ENCODE measurements at regions not wholly inside any gene's neighbourhood (a gene's known extent, or its start where the extent isn't known, plus 50 kb on each side); places are given as distances from the start of the nearest gene placed in this dataset.

DNA sequence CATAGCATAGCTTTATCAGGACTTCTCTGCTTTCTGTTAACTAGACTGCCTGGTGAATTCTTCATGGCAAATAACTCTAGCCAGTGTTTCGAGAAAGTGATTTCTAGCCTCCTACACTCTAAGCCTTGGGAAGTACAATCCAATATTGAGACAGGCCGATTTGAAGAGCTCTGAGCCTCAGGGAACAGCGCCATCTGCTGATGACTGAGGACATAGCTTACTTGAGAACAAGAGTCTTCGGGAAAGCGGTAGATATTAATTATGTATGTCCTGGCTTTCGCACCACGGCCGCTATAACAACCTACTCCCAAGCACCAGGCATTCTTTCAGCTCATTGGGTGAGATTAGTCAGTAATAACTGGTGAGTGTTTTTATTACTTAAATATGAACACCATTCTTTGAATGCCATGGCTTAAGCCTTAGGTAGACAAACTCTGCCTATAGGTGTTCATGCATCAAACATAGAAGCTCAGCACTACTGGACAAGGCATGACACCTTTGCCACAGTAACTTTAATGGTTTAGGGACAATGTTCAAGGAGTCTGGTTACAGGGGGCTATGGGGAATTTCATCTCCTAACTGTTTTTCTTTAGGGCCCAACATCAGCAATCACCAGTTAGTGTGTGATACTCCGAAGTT is 518.6 kb downstream of the BMP2 start:
- Histone ChIP-seq H3K9ac (ENCODE audit: low read depth in 1 of 2, low read length in 2 of 2) (no peak overlapping the region), H3K4me3 (ENCODE audit: low read depth in 1 of 3, low read length in 3 of 3) (no peak overlapping the region), H3K4me1 (ENCODE audit: control insufficient read depth in 4 of 4, insufficient read depth in 4 of 4, low read length in 3 of 4) (peaks cover 0 to 11% (median 1%) of the 10 kb centered on the region in 4 donors), H3K36me3 (ENCODE audit: control insufficient read depth in 4 of 4, insufficient read depth in 3 of 4, low read depth in 1 of 4, low read length in 3 of 4) (no peaks in the 10 kb centered on the region), H3K9me3 (ENCODE audit: control insufficient read depth in 4 of 4, low read length in 3 of 4) (no peaks in the 10 kb centered on the region), H3K27ac (ENCODE audit: low read depth in 1 of 2, low read length in 2 of 2) (no peak overlapping the region), H3K27me3 (ENCODE audit: control insufficient read depth in 4 of 4, insufficient read depth in 4 of 4, low read length in 3 of 4) (no peaks in the 10 kb centered on the region)
- WGBS = 17% methylated on average over 9 of the region's 9 CpGs
- no peak for TF ChIP-seq HNF4G (IDR thresholded peaks at IDR 0.05)
- TF ChIP-seq HNF4A (conservative IDR thresholded peaks at IDR 0.05) = peak in 1 of 2 donors; percentile 13
- no peak for TF ChIP-seq REST (IDR thresholded peaks at IDR 0.05)
- no peak for TF ChIP-seq EGR1 (IDR thresholded peaks at IDR 0.05; ENCODE audit: low read depth in 2 of 2)
- TF ChIP-seq, protein P1, sequence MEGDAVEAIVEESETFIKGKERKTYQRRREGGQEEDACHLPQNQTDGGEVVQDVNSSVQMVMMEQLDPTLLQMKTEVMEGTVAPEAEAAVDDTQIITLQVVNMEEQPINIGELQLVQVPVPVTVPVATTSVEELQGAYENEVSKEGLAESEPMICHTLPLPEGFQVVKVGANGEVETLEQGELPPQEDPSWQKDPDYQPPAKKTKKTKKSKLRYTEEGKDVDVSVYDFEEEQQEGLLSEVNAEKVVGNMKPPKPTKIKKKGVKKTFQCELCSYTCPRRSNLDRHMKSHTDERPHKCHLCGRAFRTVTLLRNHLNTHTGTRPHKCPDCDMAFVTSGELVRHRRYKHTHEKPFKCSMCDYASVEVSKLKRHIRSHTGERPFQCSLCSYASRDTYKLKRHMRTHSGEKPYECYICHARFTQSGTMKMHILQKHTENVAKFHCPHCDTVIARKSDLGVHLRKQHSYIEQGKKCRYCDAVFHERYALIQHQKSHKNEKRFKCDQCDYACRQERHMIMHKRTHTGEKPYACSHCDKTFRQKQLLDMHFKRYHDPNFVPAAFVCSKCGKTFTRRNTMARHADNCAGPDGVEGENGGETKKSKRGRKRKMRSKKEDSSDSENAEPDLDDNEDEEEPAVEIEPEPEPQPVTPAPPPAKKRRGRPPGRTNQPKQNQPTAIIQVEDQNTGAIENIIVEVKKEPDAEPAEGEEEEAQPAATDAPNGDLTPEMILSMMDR (IDR thresholded peaks at IDR 0.05; ENCODE audit: low read depth, low read length, missing input control) = peak; percentile 87
- no peak for TF ChIP-seq SP1 (IDR thresholded peaks at IDR 0.05)
- TF ChIP-seq TAF1 (conservative IDR thresholded peaks at IDR 0.05) = no peak
- TF ChIP-seq FOXA2 (IDR thresholded peaks at IDR 0.05) = no peak
- no peak for TF ChIP-seq ZBTB33 (IDR thresholded peaks at IDR 0.05)
- no peak for TF ChIP-seq YY1 (IDR thresholded peaks at IDR 0.05)
- peak; percentile 95 to 96 for TF ChIP-seq RAD21 (IDR thresholded peaks at IDR 0.05)
- TF ChIP-seq GABPA (IDR thresholded peaks at IDR 0.05 in 1 of 2, conservative IDR thresholded peaks at IDR 0.05 in 1 of 2) = no peak
- no peak for TF ChIP-seq NR2F2 (IDR thresholded peaks at IDR 0.05)
- no peak for TF ChIP-seq FOXA1 (IDR thresholded peaks at IDR 0.05)
- peak in 1 of 2 donors; percentile 15 for TF ChIP-seq RXRA (IDR thresholded peaks at IDR 0.05)
- TF ChIP-seq, protein P2, sequence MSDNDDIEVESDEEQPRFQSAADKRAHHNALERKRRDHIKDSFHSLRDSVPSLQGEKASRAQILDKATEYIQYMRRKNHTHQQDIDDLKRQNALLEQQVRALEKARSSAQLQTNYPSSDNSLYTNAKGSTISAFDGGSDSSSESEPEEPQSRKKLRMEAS (IDR thresholded peaks at IDR 0.05) = no peak
- no peak for TF ChIP-seq JUND (IDR thresholded peaks at IDR 0.05)
- TF ChIP-seq ATF3 (IDR thresholded peaks at IDR 0.05) = no peak
- DNase-seq (ENCODE audit: low spot score) = peak; percentile 69

Data from liver (tissue), 8 donors.